ENCODE measurements at regions not wholly inside any gene's neighbourhood (a gene's known extent, or its start where the extent isn't known, plus 50 kb on each side); places are given as distances from the start of the nearest gene placed in this dataset.

DNA sequence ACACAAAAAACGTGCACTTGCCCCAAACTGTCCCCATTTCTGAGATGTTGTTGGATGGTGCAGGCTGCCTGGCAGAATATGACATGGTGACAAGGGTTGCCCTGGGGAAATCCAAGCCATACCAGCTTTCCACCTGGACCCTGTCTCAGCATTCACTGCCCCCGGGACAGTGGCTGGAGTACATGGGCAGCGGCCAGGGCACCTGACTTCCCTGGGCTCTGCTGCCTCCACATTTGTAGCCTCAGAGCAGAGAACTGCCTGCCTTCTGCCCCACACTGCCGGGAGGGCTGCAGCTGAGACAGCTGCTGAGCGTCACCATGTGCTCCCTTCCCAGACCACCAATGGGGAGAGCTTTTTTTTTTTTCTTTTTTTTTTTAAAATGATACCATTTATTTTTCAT lies 222.9 kb upstream of the ZNF32 start:
- no peak for DNase-seq (ENCODE audit: low read depth)
- no peak for TF ChIP-seq CTCF (IDR thresholded peaks at IDR 0.05; ENCODE audit: insufficient read depth, low read depth, low read length, missing control alignments)
- H3K4me3 ChIP-seq (ENCODE audit: low read depth, low read length), result no peak overlapping the region

GRCh38 chr10:43870968-43871439 lies 222.3 kb upstream of the ZNF32 start:
- no peak for DNase-seq (ENCODE audit: low read depth)
- TF ChIP-seq CTCF (IDR thresholded peaks at IDR 0.05; ENCODE audit: insufficient read depth, low read depth, low read length, missing control alignments), result no peak
- H3K4me3 ChIP-seq (ENCODE audit: low read depth, low read length), result no peak overlapping the region

DNA sequence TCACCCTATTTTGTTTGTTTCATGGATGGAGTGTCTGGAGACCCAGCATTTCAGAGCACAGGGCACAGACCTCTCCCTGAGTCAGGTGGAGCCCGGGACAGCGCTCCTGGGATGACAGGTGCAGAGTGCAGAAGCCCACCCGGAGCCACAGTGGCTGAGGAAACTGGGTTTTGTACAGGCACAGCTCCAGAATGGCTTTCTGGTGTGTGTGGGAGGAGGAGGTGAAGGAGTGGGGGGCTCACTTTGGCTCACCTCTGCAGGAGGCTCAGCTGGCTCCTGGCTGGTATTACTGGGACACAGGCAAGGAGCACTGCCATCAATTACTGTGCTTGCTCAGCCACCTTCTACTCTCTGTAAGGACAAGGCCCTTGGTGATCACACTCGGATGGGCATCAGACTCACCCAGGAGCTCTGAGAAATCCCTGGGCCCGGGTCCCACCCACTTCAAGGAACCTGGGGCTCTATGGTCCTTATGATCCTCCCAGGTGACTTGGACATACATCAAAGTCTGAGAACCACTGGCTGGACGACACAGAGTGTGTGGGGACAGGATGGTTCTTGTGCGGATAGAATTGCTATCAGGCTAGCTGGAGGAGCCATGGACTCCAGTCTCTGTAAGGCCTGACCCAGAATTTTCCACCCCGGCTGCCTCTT lies 221.1 kb upstream of the ZNF32 start:
- H3K4me3 ChIP-seq (ENCODE audit: low read depth, low read length), result no peak overlapping the region
- DNase-seq (ENCODE audit: low read depth), result no peak
- no peak for TF ChIP-seq CTCF (IDR thresholded peaks at IDR 0.05; ENCODE audit: insufficient read depth, low read depth, low read length, missing control alignments)

DNA sequence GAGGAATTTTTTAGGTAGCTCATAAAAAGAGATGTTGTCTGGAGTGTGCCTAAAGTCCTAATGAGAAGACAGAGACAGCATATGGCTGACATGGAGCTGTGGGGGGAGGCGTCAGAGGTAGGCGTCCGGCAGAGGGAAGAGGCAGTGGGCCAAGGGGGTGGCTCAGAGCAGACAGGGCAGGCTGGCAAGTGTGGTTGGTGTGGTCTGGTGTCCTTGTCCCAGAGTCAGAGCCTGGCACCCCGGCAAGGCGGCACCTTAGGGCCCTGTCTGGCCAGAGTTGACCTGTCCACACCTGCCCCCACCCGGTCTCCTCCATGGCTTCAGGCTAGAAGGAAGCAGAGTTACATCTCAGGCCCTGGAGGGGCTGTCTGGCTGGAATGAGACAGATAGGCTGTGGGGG lies 220.3 kb upstream of the ZNF32 start:
- no peak for TF ChIP-seq CTCF (IDR thresholded peaks at IDR 0.05; ENCODE audit: insufficient read depth, low read depth, low read length, missing control alignments)
- no peak for DNase-seq (ENCODE audit: low read depth)
- H3K4me3 ChIP-seq (ENCODE audit: low read depth, low read length), result no peak overlapping the region

GRCh38 chr10:43867667-43868565 lies 219.2 kb upstream of the ZNF32 start:
- no peak for DNase-seq (ENCODE audit: low read depth)
- TF ChIP-seq CTCF (IDR thresholded peaks at IDR 0.05; ENCODE audit: insufficient read depth, low read depth, low read length, missing control alignments), result no peak

DNA sequence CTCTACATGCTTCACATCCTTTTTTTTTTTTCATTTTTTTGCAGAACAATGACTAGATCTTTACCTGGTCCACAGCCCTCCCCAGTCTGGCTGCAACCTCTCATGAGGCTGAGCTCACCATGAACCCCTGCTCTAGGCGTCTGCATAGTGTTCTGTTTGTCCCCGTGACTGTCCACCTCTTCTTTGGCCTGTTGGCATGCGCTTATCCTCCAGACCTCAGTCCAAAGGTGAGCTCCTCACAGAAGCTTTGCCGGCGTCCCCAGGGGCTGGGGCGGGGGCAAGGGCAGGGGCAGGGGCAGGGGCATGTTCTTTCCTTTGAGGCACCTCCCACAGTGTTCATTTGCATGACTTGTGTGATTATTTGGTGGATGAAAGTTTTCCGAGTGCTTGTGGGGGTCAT lies 218.4 kb upstream of the ZNF32 start:
- no peak overlapping the region for H3K4me3 ChIP-seq (ENCODE audit: low read depth, low read length)
- DNase-seq (ENCODE audit: low read depth), result no peak
- TF ChIP-seq CTCF (IDR thresholded peaks at IDR 0.05; ENCODE audit: insufficient read depth, low read depth, low read length, missing control alignments), result no peak

More at GRCh38 chr10:43867667-43868565, 219.2 kb upstream of the ZNF32 start:
- no peak overlapping the region for H3K4me3 ChIP-seq (ENCODE audit: low read depth, low read length)

Measured in GM12865 (cell line).